ENCODE measurements at regions not wholly inside any gene's neighbourhood (a gene's known extent, or its start where the extent isn't known, plus 50 kb on each side); places are given as distances from the start of the nearest gene placed in this dataset.

DNA sequence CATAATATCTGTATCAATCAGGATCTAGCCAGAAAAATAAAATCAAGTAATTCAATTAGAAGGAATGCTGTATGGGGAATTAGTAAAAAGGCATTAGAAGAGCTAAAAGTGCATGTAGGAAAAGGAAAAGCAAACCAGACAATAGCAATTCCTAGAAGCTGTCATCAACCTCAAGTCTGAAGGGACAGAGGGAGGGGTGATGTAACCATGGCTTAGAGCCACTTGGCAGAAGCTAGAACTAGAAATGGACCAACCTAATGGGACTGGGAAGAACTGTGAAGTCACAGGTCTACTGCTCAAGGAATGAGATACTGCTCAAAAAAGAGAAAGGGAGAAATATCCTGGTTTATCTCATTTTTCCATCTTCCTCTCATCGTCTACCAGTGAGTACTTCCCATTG lies 590.7 kb upstream of the SGO1 start:
- no peak for DNase-seq (ENCODE audit: extremely low read depth, low read depth)
- TF ChIP-seq, protein P1, sequence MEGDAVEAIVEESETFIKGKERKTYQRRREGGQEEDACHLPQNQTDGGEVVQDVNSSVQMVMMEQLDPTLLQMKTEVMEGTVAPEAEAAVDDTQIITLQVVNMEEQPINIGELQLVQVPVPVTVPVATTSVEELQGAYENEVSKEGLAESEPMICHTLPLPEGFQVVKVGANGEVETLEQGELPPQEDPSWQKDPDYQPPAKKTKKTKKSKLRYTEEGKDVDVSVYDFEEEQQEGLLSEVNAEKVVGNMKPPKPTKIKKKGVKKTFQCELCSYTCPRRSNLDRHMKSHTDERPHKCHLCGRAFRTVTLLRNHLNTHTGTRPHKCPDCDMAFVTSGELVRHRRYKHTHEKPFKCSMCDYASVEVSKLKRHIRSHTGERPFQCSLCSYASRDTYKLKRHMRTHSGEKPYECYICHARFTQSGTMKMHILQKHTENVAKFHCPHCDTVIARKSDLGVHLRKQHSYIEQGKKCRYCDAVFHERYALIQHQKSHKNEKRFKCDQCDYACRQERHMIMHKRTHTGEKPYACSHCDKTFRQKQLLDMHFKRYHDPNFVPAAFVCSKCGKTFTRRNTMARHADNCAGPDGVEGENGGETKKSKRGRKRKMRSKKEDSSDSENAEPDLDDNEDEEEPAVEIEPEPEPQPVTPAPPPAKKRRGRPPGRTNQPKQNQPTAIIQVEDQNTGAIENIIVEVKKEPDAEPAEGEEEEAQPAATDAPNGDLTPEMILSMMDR (IDR thresholded peaks at IDR 0.05; ENCODE audit: low read depth, low read length, missing control alignments): no peak
- H3K4me3 ChIP-seq (replicated peaks; ENCODE audit: low read depth, low read length): no peak overlapping the region

DNA sequence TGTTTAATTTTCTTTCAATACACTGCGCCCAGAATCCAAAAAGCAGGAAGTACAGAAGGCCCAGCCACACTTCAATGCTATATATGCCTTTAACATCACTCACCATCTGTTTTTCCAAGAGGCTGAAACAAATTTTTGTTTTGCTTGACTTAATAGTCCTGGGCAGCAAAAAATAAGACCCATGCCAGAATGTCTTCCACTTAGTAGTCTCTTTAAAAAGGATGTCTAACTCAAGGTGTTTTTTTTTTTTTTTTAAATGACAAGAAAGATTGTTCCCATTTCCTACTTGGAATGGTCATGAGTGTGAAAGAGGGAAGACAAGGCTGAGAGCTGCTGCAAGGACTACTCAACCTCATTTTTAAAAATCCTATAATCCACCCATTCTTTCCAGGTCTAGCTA lies 590.3 kb upstream of the SGO1 start:
- H3K4me3 ChIP-seq (replicated peaks; ENCODE audit: low read depth, low read length): no peak overlapping the region
- DNase-seq (ENCODE audit: extremely low read depth, low read depth): no peak
- TF ChIP-seq, protein P1 (IDR thresholded peaks at IDR 0.05; ENCODE audit: low read depth, low read length, missing control alignments): no peak

DNA sequence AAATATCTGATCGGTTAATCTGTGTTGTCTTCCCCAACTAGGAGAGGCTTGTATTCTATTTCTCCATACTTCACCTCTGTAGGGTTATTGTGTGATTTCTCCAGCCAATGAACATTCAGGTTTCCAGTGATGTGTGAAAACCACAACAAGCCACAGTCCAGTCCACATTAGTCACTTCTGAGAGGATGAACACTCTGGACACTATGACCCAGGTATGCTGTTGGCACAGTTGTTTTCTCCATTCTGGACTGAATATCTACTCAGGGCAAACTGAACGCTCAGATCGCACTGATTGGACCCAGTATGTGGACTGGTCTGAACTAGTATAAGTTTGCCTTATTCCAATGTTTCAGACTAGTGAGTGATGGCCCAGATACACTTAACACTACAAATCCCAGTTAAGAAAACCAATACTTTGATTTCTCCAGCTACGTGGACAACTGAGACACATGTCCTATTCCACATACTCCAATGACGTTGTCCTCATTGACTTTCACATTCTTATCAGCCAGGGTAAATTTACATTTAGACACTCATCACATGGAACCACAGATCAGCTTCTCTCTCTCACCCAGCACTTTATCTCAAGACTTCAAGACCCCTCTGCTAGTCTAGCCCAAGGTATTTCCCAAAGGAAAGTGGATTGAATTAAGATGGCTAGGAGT lies 587.4 kb upstream of the SGO1 start:
- no peak for DNase-seq (ENCODE audit: extremely low read depth, low read depth)
- TF ChIP-seq, protein P1 (IDR thresholded peaks at IDR 0.05; ENCODE audit: low read depth, low read length, missing control alignments): no peak
- H3K4me3 ChIP-seq (replicated peaks; ENCODE audit: low read depth, low read length): no peak overlapping the region

DNA sequence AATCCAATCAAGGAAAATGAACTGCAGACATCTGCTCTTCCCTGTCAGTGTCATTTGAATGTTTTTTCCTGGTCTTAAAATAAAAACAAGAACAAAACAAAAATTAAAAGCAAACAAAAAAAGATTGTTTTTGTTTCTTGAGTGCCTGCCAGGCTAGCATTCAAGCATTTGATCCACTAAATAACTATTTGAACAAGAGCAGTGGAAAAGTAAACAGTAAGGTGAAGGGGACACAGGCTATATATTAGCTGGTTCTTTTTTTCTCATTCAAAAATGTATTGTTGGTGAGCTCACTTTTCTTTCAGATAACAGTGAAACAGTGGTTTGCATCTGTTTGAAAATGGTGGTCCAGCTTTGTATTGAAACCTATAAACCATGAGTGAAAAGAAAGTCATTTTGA lies 586.9 kb upstream of the SGO1 start:
- no peak for DNase-seq (ENCODE audit: extremely low read depth, low read depth)

DNA sequence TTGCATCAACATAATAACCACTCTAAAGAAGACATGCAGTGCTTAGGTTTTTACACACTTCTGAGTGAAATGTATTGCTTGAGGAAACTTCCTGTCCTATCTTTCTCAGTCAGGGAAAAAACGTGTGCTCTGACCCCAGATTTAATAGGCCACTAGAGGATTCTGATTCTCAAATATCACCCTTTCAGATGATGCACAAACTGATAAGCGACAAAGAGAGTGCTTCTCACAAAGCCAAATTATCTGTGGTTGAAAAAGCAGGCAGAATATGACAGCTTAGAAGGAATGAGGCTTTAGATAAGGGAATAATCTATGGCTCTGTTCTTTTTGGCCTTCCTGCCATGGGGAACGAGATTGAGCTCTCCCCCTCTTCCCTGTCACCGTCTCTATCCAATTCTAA lies 583.4 kb upstream of the SGO1 start:
- H3K4me3 ChIP-seq (replicated peaks; ENCODE audit: low read depth, low read length): no peak overlapping the region
- TF ChIP-seq, protein P1 (IDR thresholded peaks at IDR 0.05; ENCODE audit: low read depth, low read length, missing control alignments): no peak
- no peak for DNase-seq (ENCODE audit: extremely low read depth, low read depth)

More for the DNA sequence above, 586.9 kb upstream of the SGO1 start:
- TF ChIP-seq, protein P1 (IDR thresholded peaks at IDR 0.05; ENCODE audit: low read depth, low read length, missing control alignments): no peak
- H3K4me3 ChIP-seq (replicated peaks; ENCODE audit: low read depth, low read length): no peak overlapping the region

DNA sequence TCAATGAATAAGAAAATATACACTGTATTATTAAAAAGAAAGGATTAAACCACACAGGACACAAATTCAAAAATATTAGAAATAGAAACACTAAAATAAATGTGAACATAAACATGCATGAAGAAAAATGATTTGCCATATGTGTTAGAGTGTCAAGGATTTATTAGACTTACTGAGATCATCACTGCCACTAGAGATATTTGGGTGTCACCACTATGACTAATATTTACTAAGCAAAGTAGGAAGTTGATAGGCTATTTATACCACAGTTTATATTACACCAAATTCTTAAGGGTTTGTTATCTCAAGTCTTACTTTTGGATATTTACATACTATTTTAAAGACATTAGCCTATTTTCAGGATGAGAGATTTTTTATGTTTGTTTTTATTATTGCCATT lies 575.0 kb upstream of the SGO1 start:
- TF ChIP-seq, protein P1 (IDR thresholded peaks at IDR 0.05; ENCODE audit: low read depth, low read length, missing control alignments): no peak
- no peak overlapping the region for H3K4me3 ChIP-seq (replicated peaks; ENCODE audit: low read depth, low read length)
- no peak for DNase-seq (ENCODE audit: extremely low read depth, low read depth)

DNA sequence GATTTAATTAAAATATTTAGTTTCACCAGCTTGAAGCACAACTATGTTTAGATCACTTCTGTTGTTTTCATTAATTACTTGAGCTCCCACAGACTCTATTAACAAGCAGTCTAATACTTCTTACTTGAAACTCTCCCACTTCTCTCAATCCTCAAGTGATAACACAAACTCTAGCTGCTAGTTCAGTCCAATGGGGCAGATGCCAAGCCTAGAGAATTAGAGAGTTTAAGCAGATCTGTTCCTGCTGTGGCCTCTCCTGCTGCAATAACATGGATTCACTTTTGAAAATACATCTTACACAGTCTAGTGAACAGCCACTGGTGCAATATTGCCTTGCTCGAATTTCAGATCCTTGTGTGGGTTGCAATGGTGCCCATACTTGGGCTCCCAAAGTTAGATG lies 566.4 kb upstream of the SGO1 start:
- DNase-seq (ENCODE audit: extremely low read depth, low read depth): no peak
- TF ChIP-seq, protein P1 (IDR thresholded peaks at IDR 0.05; ENCODE audit: low read depth, low read length, missing control alignments): no peak
- no peak overlapping the region for H3K4me3 ChIP-seq (replicated peaks; ENCODE audit: low read depth, low read length)

Data from HFF-Myc (cell line).